NB4 (cell line): ENCODE measurements at regions not wholly inside any gene's neighbourhood (a gene's known extent, or its start where the extent isn't known, plus 50 kb on each side); places are given as distances from the start of the nearest gene placed in this dataset.

ENCODE experiments used
- MYC ChIP-seq: IDR thresholded peaks from 2 replicates; pipeline ENCODE4 v1.6.1; 2011; ENCODE audit warnings: low read depth, low read length
- POLR2A ChIP-seq: IDR thresholded peaks from 2 replicates; pipeline ENCODE4 v1.6.1; 2011; ENCODE audit warnings: mild to moderate bottlenecking; ENCODE audit not compliant: insufficient read length; ENCODE audit errors: extremely low read depth
- TF ChIP-seq, protein P1 (sequence below): IDR thresholded peaks from one replicate; pipeline ENCODE4 v1.5.1; 2012; ENCODE audit warnings: low read depth, low read length
- TF ChIP-seq, protein P2 (sequence below): IDR thresholded peaks from 2 replicates; pipeline ENCODE4 v1.6.1; 2011; ENCODE audit warnings: low read depth, low read length

DNA sequence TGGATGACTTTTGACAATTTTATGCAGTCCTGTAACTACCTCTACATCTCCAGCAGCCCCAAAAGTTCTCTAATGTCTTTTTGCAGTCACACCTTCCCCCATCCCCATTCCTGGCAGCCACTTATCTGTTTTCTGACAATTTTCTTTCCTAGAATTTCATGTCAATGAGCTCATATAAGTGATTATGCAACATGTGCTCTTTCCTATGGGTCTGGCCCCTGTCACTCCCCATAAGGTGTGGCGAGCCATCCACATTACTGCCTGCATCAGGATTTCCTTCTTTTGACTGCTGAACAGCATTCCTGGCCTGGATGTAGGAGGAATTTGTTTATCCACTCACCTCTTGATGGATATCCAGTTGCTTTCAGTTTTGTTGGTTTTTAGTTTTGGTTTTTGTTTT lies 146.7 kb upstream of the MGMT start:
- TF ChIP-seq, protein P1, sequence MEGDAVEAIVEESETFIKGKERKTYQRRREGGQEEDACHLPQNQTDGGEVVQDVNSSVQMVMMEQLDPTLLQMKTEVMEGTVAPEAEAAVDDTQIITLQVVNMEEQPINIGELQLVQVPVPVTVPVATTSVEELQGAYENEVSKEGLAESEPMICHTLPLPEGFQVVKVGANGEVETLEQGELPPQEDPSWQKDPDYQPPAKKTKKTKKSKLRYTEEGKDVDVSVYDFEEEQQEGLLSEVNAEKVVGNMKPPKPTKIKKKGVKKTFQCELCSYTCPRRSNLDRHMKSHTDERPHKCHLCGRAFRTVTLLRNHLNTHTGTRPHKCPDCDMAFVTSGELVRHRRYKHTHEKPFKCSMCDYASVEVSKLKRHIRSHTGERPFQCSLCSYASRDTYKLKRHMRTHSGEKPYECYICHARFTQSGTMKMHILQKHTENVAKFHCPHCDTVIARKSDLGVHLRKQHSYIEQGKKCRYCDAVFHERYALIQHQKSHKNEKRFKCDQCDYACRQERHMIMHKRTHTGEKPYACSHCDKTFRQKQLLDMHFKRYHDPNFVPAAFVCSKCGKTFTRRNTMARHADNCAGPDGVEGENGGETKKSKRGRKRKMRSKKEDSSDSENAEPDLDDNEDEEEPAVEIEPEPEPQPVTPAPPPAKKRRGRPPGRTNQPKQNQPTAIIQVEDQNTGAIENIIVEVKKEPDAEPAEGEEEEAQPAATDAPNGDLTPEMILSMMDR: no peak
- no peak for TF ChIP-seq POLR2A
- TF ChIP-seq, protein P2, sequence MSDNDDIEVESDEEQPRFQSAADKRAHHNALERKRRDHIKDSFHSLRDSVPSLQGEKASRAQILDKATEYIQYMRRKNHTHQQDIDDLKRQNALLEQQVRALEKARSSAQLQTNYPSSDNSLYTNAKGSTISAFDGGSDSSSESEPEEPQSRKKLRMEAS: no peak
- TF ChIP-seq MYC: no peak
